ENCODE measurements at regions not wholly inside any gene's neighbourhood (a gene's known extent, or its start where the extent isn't known, plus 50 kb on each side); places are given as distances from the start of the nearest gene placed in this dataset.

DNA sequence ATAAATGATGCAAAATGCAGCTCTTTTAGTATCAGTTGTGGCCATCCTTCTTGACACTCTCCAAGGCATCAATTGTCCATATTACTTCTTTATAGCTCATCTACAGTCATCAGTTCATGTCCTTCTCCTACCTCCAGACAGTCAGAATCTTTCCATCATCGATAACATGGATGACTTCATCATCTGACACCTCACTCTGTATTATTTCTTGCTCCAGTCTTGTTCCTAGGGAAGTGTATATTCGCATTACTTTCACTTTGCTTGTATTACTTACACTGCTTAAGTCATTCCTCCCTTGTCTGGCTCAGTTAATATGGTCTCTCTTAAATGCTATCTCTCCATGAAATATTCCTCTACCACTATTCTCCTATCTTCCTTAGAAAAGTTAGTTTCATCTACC, 999.1 kb upstream of the SLC10A2 start:
- no peak for DNase-seq

- no peak for DNase-seq
Observed at GRCh38 chr13:104057861-104058260, 991.6 kb upstream of the SLC10A2 start.

GRCh38 chr13:104045907-104046306, 979.7 kb upstream of the SLC10A2 start:
- DNase-seq = no peak

DNA sequence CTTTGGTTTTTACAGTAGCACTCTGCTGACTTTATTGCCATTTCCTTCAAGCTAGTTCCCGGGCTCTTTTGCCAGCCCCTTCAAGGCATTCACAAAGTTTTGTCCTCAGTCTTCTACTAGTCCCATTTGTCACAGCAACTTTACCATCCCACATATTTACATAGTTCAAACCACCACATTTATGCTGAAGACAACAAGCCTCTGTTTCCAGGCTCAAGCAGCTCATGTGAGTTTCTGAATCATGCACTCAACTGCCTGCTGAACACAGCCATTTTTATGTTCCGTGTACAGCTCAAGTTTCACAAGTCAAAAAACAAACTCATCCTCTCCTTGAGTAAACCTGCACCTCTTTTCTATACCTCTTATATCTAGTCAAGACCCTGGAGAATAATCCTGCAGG, 977.0 kb upstream of the SLC10A2 start:
- no peak for DNase-seq

DNA sequence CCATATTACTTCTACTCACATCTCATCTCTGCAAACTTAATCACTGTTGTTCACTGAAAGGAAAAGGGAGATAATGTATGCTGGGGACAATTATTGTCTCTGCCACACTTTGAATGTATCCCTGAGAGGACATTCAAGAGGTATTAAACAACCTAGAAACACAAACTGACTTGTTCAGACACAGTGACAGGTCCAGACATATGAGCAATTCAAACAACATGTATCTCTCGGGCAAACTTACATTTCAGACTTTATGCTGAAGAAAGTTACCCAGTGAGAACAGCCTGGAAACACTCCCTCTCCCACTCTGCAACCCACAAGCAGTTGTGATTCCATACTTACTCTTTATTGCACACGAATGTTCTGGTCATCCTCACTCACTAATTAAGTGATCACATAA, 968.7 kb upstream of the SLC10A2 start:
- DNase-seq = no peak

GRCh38 chr13:104025303-104025702, 959.1 kb upstream of the SLC10A2 start:
- no peak for DNase-seq

DNA sequence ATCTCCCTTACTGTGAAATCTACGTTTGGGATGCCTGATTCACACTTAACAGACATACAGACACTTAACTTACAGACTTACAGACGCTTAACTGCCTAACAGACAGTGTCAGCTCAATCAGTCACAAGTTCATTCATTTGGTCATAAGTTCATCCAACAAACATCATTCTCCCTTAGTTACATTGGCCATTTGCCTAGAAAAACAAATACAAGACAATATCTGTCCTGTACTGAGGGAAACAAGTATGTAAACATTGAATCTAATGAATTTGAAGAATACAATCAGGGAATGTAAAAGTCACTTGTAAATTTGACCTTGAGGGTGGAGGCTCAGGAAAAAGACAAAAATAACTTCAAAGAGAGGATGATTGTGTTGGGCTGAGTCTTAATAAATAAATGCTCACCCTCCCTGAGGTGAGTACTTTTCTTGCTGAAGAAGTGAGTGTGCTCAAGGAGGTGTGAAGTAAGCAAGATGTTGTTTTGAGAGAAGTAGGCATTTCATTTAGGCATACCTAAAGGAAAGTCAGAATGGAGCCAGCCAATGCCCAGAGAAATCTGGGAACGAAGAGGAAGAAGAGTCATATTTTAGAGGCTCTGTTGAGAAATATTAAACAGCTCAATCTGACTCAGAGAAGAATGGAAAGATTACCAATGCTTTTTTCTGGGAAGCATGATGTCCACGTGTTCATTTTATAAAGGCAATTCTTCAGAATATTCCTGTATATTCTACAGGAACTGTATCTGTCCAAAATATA, 958.4 kb upstream of the SLC10A2 start:
- DNase-seq = no peak

DNA sequence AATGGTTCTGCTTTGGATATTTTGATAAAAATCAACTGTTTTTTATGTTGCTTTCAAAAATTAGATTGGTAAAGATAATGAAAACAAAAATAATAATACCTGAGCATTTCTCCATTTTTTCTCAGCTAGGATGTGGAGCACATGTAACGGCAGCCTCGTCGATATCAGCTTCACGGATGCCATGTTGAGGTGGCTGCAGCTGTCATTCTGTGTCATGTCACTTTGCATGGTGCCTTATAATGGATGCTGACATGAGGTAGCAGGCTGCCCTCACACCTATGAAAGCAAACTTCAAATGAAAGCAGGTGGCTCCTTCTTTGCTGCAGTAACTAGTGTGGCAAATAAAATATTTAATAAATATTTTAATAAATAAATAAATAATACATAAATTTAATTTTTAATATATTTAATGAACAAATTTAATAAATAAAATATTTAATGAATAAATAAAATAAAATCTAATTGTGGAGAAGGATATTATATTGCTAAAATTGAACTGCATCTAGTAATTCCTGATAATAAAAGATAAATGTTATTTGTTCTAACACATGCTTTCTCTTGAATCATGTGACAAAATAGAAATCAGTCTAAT, 955.7 kb upstream of the SLC10A2 start:
- no peak for DNase-seq

GRCh38 chr13:104017317-104017716, 951.1 kb upstream of the SLC10A2 start:
- no peak for DNase-seq

DNA sequence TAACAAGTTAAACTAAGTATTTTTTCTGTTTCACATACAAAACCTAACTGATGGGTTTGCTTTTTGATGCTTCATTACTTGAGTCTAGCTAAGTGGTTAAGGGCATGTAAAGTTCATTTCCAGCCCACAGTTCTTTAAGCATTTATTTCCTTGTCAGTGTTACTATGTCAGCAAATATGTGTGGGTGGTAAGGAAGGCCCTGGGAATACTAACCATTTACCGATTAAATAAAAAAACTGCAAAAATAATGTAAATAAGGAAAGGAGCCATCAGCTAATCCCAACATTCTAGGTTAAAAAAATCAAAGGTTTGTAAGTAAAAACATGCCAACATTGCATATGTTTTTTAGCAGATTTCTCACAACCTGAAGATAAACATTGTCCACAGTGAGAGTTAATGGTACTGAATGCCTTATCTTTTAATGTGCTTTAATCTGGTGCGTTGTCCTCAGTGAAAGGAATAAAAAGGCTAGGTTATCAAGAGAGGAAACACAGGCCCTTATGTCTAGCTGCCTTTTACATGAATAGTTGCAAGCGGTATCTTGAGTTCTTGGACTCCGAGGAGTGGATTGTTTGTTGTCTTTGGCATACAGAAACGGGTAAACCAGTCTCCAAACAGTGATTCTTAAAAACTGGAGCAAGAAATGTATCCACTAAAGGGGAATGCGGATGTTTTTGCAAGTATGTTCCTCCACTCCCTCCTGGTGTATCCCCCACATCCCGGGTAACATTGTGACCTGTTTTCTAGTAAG, 949.6 kb upstream of the SLC10A2 start:
- DNase-seq = no peak

DNA sequence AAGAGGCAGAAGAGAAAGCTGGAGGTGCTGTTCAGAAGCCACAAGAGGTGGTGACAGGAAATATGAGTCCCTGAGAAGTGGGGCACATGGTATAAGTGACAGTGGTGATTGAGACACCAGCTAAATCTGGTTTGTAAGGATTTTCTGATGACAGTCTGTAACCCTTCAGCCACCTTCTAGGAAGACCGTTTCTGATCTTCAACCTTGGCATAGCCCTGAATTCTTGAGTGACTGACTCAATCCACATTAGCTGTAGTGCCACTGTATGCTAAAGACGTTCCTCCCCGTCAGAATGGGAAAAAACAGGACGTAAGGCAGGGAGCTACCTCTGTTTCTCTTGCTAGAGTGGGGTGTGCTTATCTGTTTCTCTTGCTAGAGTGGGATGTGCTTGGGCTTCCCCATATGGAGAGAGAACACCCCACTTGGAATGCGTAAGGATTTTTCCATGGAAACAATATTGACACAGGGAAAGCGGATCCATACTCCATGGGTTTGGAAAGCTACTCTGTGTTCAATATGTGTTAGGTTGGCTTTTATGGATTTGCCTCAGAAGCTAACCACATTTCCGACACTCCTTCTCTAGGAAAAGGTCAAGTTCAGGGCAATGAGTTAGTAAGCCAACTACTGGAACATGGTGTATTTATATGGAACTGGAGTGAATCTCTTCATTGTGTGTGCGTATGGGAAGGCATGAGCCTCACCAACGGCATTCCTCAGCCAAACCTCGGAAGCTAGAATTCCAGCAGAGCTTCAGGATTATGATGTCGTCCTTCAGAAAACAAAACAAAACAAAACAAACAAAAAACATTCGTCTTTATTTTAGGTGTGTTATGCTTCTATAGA, 948.8 kb upstream of the SLC10A2 start:
- no peak for DNase-seq

- DNase-seq = no peak
Observed at GRCh38 chr13:104011505-104012241, 945.5 kb upstream of the SLC10A2 start.

GRCh38 chr13:104008541-104009435, 942.6 kb upstream of the SLC10A2 start:
- DNase-seq = no peak

GRCh38 chr13:104008075-104008474, 941.9 kb upstream of the SLC10A2 start:
- no peak for DNase-seq

- no peak for DNase-seq
Observed at GRCh38 chr13:104006625-104007075, 940.4 kb upstream of the SLC10A2 start.

- no peak for DNase-seq
Observed at GRCh38 chr13:104004572-104004971, 938.4 kb upstream of the SLC10A2 start.

- no peak for DNase-seq
Observed at GRCh38 chr13:104002216-104002615, 936.0 kb upstream of the SLC10A2 start.

DNA sequence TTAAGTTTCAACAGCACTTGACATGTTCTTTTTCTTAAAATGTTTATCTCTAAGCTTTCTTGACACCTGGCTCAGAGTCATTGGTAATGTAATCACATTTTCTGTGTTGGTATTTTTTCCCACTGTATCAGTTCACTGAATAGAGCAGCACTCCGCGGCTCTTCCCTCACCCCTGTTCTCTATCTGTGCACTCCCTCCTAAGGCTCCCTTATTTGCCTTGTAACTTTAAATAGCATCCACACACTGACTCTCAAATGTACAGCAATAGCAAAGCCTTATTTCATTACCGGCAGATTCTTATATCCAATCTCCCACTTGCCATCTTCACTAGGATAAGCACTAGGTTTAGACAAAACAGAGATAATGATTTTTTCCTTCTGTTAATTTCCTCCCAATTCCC, 935.5 kb upstream of the SLC10A2 start:
- DNase-seq = no peak

DNA sequence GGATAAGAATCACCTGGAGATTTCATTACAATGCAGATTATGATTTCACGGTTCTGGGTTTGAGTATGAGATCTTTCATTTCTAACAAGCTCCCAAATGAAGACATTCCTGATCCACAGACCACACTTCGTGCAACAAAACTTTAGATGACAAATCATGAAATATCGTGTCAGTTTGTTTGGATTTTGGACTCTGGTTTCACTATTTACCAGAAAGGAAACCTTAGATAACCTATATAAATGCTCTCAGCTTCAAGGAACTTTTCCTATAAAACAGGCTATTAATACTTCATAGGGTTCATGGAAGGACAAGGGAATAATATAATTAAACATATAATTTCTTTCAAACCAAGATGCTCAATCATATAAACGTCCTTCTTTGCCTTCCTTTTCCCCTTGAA, 930.5 kb upstream of the SLC10A2 start:
- DNase-seq = no peak

GRCh38 chr13:103983948-103984347, 917.7 kb upstream of the SLC10A2 start:
- no peak for DNase-seq

DNA sequence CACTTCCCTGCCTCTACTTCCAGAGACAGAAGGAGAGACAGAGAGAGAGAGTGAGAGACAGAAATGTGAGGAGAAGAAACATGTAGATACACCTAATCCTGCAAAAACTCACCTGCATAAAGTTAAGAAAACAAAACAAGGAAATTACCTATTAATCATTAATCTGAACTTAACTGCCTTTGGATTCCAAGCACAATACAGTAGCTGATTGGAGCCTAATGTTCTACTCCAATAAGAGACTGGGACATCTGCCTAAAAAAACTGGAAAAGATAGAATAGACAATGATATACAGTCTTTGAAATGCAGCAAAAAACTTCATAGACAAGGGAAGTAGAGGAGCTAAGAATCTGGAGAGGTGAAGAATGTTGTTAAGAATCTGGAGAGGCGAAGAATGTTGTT, 910.2 kb upstream of the SLC10A2 start:
- no peak for DNase-seq
